Vagina (tissue), 2 donors: ENCODE measurements at regions not wholly inside any gene's neighbourhood (a gene's known extent, or its start where the extent isn't known, plus 50 kb on each side); places are given as distances from the start of the nearest gene placed in this dataset.
A peak's percentile ranks its signal among the peaks of the same experiment; 100 is the strongest.

Experiments used
- POLR2A ChIP-seq, 2 donors: fragments of 450-650 bp; IDR thresholded peaks; one replicate each; pipeline ENCODE4 v1.6.1; 2017; ENCODE audit warnings: antibody characterized with exemption in 2 of 2, mild to moderate bottlenecking in 2 of 2, moderate library complexity in 2 of 2
- POLR2AphosphoS5 ChIP-seq, 2 donors: sonication (generic); formaldehyde crosslinking; IDR thresholded peaks; one replicate each; pipeline ENCODE4 v1.9.0; 2017; ENCODE audit warnings: antibody characterized with exemption in 2 of 2, mild to moderate bottlenecking in 2 of 2, low read depth in 1 of 2; ENCODE audit not compliant: insufficient read depth in 1 of 2
- TF ChIP-seq, protein P1 (sequence below), 3 experiments: fragments of 450-650 bp in 2 of 3; fragments of 200-600 bp in 1 of 3; sonication (generic) in 1 of 3; IDR thresholded peaks; one replicate each; pipeline ENCODE4 v1.5.1; 2017 to 2019; ENCODE audit warnings: antibody characterized with exemption in 3 of 3, mild to moderate bottlenecking in 2 of 3, moderate library complexity in 2 of 3

DNA sequence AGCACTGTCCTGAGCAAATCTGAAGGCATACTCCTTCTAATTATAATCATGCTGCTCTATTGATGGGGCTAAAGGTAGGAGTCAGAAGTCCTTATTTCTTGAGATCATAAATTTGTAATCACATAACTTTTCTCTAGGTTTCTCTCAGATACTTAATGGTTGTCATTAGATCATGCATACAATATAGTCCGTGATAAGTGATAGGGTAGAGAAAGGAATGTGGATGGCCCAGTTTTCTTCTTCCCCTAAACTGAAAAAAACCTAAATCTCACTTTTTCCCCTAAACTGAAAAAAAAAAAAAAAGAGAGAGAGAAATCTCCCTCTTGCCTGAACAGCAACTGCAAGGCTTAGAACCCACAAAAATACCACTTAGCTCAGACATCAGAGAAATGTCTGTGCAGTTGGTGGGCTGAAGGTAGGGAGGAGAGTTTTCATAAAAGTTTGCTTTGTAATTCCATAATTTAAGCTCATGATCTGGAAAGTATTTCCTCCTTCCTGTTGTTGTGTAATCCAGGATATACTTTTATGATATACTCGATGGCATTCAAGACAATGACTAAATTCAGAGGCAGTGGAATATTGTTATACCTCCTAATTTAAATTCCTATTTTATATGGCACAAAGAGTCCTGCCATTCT is 79.3 kb upstream of the ITPRID2 start:
- TF ChIP-seq, protein P1, sequence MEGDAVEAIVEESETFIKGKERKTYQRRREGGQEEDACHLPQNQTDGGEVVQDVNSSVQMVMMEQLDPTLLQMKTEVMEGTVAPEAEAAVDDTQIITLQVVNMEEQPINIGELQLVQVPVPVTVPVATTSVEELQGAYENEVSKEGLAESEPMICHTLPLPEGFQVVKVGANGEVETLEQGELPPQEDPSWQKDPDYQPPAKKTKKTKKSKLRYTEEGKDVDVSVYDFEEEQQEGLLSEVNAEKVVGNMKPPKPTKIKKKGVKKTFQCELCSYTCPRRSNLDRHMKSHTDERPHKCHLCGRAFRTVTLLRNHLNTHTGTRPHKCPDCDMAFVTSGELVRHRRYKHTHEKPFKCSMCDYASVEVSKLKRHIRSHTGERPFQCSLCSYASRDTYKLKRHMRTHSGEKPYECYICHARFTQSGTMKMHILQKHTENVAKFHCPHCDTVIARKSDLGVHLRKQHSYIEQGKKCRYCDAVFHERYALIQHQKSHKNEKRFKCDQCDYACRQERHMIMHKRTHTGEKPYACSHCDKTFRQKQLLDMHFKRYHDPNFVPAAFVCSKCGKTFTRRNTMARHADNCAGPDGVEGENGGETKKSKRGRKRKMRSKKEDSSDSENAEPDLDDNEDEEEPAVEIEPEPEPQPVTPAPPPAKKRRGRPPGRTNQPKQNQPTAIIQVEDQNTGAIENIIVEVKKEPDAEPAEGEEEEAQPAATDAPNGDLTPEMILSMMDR (IDR thresholded peaks at IDR 0.05): no peak
- no peak for TF ChIP-seq POLR2A (IDR thresholded peaks at IDR 0.05)
- TF ChIP-seq POLR2AphosphoS5 (IDR thresholded peaks at IDR 0.05; ENCODE audit: insufficient read depth in 1 of 2, low read depth in 1 of 2): peak in 1 of 2 donors; percentile 56
